HCEC 1CT (cell line): ENCODE measurements at regions not wholly inside any gene's neighbourhood (a gene's known extent, or its start where the extent isn't known, plus 50 kb on each side); places are given as distances from the start of the nearest gene placed in this dataset.

ENCODE experiments used
- DNase-seq: peaks from one replicate; pipeline ENCODE4 v3.0.0-alpha.2; 2017

DNA sequence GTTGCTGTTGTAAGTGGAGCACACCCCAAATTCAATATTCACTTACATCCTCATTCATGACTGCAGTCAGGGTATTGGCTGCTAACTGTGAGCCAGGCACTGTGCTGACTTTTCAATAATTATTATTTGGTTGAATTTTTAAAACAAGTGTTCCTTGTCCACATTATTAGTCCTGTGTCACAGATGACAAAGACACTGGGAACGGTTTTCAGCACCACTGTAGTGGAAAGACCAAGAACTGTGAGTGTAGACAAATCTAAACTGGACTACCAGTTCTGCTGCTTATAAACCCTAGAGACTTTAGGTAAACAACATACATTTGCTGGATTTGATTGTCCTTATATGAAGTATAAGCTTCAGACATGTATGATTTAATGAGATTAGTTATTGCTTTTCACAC lies 197.7 kb upstream of the ROBO2 start:
- DNase-seq: no peak

DNA sequence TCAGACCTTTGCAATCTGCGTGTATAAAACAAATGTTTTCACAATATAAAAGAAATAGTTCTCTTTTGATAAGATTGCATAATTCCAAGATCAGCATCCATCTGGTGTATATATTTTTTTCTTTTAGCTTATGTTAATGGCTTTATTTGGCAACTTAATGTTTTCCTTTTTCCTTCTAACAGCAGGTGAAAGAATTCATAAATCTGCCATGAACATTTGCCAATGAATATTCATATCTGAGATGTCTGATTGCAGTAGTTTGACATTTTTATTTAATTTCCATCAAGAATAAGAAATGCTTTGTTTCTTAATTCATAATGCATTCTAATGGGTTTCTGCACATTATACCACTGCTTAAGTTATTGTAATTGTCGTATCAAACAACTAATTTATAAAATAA lies 184.4 kb upstream of the ROBO2 start:
- no peak for DNase-seq

DNA sequence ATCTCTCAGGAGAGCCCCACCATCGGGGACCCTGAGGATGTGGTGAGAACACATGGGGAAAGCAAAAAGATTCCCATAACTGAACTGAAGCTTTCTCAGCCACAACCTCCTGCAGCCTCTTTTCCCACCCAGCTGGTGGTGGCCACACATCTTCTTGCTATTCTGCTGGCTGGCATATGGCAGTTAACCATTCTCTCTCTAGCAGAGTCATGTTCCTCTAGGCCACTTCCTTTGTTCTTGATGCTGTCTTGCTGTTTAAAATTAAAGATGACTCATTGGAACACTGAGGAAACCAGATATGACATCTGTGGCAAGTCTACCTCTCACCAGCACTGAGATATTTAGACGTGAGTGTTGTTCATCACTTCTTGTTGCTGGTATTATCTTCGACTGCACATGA lies 180.3 kb upstream of the ROBO2 start:
- peak; percentile 49 for DNase-seq

DNA sequence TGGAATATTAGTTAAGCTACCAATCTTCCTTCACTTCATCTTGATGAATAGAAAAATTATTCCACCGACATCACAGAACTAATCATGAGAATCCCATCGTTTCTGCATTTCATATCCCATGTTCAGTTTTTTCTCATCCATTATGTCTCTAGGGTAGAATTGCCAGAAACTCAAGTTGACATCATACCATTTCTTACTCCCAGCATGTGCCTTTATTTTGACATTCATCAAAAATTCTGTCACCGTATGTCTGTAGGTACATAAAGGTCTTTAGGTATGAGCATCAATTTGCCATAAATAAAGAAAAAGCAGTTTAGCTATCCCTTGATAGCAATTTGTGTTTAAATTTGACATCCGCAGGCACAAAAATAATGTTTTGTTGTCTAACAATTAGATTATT lies 175.5 kb upstream of the ROBO2 start:
- DNase-seq: no peak

- no peak for DNase-seq
Observed at GRCh38 chr3:76866729-76867408, 173.0 kb upstream of the ROBO2 start.

- DNase-seq: no peak
Observed at GRCh38 chr3:76869726-76870384, 170.0 kb upstream of the ROBO2 start.

- no peak for DNase-seq
Observed at GRCh38 chr3:76871655-76872054, 168.2 kb upstream of the ROBO2 start.

- no peak for DNase-seq
Observed at GRCh38 chr3:76872999-76873398, 166.9 kb upstream of the ROBO2 start.

GRCh38 chr3:76873532-76874242 lies 166.2 kb upstream of the ROBO2 start:
- no peak for DNase-seq

DNA sequence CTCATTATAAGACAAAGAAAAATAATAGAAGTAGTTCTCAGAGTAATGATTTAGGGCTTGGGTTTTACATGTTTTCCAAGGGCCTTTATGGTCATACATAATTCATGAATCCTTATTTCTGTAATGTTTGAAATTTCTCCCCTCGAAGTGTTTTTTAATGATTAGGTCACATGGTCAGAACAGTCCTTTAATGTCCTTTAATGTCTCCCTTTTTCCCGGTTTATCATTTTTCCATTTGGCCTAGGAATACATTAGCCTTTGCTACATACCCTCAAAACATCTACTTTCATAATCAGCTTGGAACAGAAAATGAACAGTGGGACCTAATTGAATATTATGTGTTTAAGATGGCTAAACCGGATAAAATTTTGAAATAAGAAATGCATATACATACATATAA lies 159.9 kb upstream of the ROBO2 start:
- DNase-seq: no peak

- no peak for DNase-seq
Observed at GRCh38 chr3:76886761-76887500, 153.0 kb upstream of the ROBO2 start.

DNA sequence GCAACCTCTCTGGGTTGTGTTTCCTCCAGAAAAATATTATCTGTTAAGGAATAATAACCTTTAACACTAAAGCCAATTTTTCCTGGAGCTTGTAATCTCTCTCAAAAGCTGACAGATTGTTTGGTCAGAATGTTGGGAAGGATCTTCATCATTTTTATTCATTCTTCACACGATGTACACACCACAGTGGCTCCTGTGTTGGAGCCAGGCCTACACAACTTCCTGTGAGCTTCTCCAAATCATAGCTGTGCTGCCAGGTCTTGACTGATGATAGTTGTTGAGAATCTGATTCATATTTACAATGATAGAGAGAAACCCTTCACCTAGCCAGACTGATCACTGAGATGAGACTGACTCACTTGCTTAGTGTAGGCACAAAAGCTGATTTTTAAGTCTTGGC lies 151.0 kb upstream of the ROBO2 start:
- DNase-seq: peak; percentile 22

GRCh38 chr3:76889911-76890310 lies 150.0 kb upstream of the ROBO2 start:
- DNase-seq: no peak

GRCh38 chr3:76897076-76897475 lies 142.8 kb upstream of the ROBO2 start:
- no peak for DNase-seq

DNA sequence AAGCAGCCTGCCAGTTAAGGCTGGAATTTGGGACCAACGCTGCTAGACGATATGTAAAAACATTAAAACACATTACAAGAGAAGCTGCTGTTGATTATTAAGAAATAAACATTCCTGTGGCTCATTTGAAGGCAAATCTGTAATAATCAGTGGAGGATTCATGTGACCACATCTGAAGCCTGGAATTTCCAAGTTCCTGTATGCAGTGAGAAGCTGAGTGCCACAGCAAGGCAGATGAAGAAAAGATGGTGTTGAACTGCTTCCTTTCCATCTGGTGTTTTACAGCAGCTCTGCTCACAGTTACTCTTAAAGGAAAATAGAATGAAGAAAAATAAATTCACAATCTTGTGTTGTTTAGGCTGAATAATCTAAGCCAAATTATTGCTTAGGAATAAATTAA lies 139.3 kb upstream of the ROBO2 start:
- peak; percentile 14 for DNase-seq

GRCh38 chr3:76908156-76908555 lies 131.7 kb upstream of the ROBO2 start:
- no peak for DNase-seq

DNA sequence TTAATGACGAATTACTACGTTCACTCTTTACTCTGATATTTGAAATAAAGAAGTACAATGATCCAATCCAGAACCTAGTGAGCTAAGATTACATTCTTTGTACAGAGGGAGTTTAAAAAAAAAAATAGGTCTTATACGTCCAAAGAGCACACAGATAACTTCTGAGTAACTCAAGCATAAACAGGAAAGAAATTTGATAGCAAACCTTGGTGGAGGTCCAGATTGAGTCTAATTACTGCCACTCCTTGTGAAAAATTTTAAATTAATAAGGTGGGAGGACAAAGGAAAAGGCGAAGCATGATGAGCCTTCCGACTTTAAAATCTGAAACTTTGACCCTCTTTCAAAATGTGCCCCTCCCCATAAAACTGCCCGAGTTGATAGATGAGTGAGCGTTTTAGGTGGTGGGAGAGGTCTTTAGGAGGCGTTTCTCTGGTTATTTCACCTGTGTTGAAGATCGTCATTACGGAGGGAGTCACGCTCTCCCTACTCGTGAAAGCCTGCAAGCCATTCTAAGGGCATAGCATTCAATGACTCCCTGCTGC lies 127.0 kb upstream of the ROBO2 start:
- no peak for DNase-seq

GRCh38 chr3:76917436-76917835 lies 122.5 kb upstream of the ROBO2 start:
- no peak for DNase-seq

GRCh38 chr3:76920511-76920910 lies 119.4 kb upstream of the ROBO2 start:
- DNase-seq: no peak

- DNase-seq: no peak
Observed at GRCh38 chr3:76923485-76923884, 116.4 kb upstream of the ROBO2 start.

GRCh38 chr3:76930712-76931111 lies 109.2 kb upstream of the ROBO2 start:
- no peak for DNase-seq

DNA sequence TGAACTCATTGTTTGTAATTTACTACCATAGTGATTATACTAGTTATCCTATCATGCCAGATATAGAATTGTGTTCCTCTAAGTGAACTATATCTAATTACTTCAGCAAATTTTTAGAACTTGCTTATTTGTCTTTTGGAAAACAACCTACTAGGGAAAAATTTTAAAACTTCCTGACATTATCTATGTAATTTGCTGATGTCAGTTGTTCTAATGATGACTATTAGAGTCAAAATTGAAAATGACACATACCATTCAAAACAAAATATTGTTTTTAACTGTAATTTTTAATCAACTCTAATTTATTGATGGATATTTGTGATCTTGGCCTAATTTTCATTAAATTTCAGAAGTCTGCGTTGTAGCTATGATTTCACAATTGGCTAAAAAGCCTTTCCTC lies 106.7 kb upstream of the ROBO2 start:
- no peak for DNase-seq

GRCh38 chr3:76938962-76939361 lies 100.9 kb upstream of the ROBO2 start:
- no peak for DNase-seq
